HCT116 (cell line): ENCODE measurements at regions not wholly inside any gene's neighbourhood (a gene's known extent, or its start where the extent isn't known, plus 50 kb on each side); places are given as distances from the start of the nearest gene placed in this dataset.

Experiments
- CEBPB ChIP-seq: IDR thresholded peaks from 2 replicates; pipeline ENCODE4 v1.6.1; 2012; ENCODE audit warnings: low read depth
- EZH2phosphoT487 ChIP-seq: fragments of 200-600 bp; IDR thresholded peaks from 2 replicates; pipeline ENCODE4 v1.6.1; 2018; ENCODE audit warnings: antibody characterized with exemption, borderline replicate concordance
- JUND ChIP-seq: IDR thresholded peaks from 2 replicates; pipeline ENCODE4 v1.6.1; 2012
- POLR2A ChIP-seq: IDR thresholded peaks from 2 replicates; pipeline ENCODE4 v1.7.0; 2011; ENCODE audit warnings: borderline replicate concordance; ENCODE audit not compliant: insufficient read depth, insufficient read length; ENCODE audit errors: extremely low read depth
- POLR2AphosphoS5 ChIP-seq: IDR thresholded peaks from 2 replicates; pipeline ENCODE4 v1.6.1; 2011; ENCODE audit warnings: mild to moderate bottlenecking, low read depth, low read length, moderate library complexity
- RAD21 ChIP-seq: IDR thresholded peaks from 2 replicates; pipeline ENCODE4 v1.6.1; 2012; ENCODE audit warnings: low read depth, mild to moderate bottlenecking
- TCF7L2 ChIP-seq: IDR thresholded peaks from 2 replicates; pipeline ENCODE4 v1.7.0; 2011; ENCODE audit warnings: borderline replicate concordance, inconsistent platforms; ENCODE audit not compliant: insufficient read depth, insufficient read length; ENCODE audit errors: extremely low read depth
- ZFX ChIP-seq: fragments of 450-650 bp; IDR thresholded peaks from 2 replicates; pipeline ENCODE4 v1.6.1; 2017
- ZNF274 ChIP-seq: fragments of 200-500 bp; sonication (Bioruptor generic); IDR thresholded peaks from 2 replicates; pipeline ENCODE4 v1.6.1; 2014; ENCODE audit warnings: mild to moderate bottlenecking, low read depth, low read length, inconsistent platforms
- TF ChIP-seq, protein P1 (sequence below), 3 experiments: fragments of 200-600 bp in 1 of 3; sonication (generic) in 1 of 3; IDR thresholded peaks in 2 of 3; conservative IDR thresholded peaks in 1 of 3; 2 replicates each; pipeline ENCODE4 v1.5.1; 2012 to 2017; ENCODE audit warnings: low read depth in 2 of 3, low read length in 2 of 3, antibody characterized with exemption in 1 of 3, borderline replicate concordance in 1 of 3, control low read depth in 1 of 3, mild to moderate bottlenecking in 1 of 3, mixed read lengths in 1 of 3, mixed run types in 1 of 3, moderate library complexity in 1 of 3; ENCODE audit not compliant: insufficient read depth in 1 of 3
- TF ChIP-seq, protein P2 (sequence below): IDR thresholded peaks from 2 replicates; pipeline ENCODE4 v1.6.1; 2012
- TF ChIP-seq, protein P3 (sequence below): IDR thresholded peaks from 2 replicates; pipeline ENCODE4 v1.6.1; 2012

DNA sequence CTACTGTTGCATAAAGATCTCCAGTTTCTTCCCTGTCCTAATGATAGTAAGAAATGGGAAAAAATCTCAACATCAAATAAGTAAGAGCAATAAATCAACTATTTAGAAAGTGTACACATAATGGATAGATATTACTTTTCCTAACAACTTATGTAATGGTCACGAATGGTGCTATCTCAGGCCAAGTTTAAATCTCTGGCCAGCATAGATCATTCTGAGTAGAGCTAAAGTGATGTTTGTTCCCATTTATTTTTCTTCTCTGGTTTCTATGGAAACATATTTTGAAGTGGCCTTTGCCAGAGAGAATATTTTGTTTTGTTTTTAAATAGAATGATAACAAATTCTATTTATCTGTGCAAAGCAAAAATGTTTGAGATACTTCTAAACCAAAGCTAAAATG is 249.7 kb upstream of the TTC14 start:
- TF ChIP-seq RAD21: no peak
- TF ChIP-seq, protein P1, sequence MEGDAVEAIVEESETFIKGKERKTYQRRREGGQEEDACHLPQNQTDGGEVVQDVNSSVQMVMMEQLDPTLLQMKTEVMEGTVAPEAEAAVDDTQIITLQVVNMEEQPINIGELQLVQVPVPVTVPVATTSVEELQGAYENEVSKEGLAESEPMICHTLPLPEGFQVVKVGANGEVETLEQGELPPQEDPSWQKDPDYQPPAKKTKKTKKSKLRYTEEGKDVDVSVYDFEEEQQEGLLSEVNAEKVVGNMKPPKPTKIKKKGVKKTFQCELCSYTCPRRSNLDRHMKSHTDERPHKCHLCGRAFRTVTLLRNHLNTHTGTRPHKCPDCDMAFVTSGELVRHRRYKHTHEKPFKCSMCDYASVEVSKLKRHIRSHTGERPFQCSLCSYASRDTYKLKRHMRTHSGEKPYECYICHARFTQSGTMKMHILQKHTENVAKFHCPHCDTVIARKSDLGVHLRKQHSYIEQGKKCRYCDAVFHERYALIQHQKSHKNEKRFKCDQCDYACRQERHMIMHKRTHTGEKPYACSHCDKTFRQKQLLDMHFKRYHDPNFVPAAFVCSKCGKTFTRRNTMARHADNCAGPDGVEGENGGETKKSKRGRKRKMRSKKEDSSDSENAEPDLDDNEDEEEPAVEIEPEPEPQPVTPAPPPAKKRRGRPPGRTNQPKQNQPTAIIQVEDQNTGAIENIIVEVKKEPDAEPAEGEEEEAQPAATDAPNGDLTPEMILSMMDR (IDR thresholded peaks at IDR 0.05 in 2 of 3, conservative IDR thresholded peaks at IDR 0.05 in 1 of 3; ENCODE audit: borderline replicate concordance in 1 of 3, insufficient read depth in 1 of 3, low read depth in 2 of 3, low read length in 2 of 3): no peak
- TF ChIP-seq, protein P2, sequence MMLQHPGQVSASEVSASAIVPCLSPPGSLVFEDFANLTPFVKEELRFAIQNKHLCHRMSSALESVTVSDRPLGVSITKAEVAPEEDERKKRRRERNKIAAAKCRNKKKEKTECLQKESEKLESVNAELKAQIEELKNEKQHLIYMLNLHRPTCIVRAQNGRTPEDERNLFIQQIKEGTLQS: no peak
- TF ChIP-seq TCF7L2: no peak
- TF ChIP-seq EZH2phosphoT487: no peak
- TF ChIP-seq, protein P3, sequence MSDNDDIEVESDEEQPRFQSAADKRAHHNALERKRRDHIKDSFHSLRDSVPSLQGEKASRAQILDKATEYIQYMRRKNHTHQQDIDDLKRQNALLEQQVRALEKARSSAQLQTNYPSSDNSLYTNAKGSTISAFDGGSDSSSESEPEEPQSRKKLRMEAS: no peak
- TF ChIP-seq ZNF274: no peak
- TF ChIP-seq POLR2AphosphoS5: no peak
- no peak for TF ChIP-seq POLR2A
- no peak for TF ChIP-seq ZFX
- no peak for TF ChIP-seq JUND
- TF ChIP-seq CEBPB: no peak
